Motor neuron (in vitro differentiated cells): ENCODE measurements at regions not wholly inside any gene's neighbourhood (a gene's known extent, or its start where the extent isn't known, plus 50 kb on each side); places are given as distances from the start of the nearest gene placed in this dataset.
A peak's percentile ranks its signal among the peaks of the same experiment; 100 is the strongest.

ENCODE experiments used
- ATAC-seq, 8 experiments: fragments of 200-7000 bp; cut with Tn5 transposase; replicated peaks in 6 of 8; 2 replicates each; pipeline ENCODE4 v1.8.0; 2021; ENCODE audit warnings: mild to moderate bottlenecking in 8 of 8, moderate library complexity in 8 of 8
- H3K27ac ChIP-seq, 2 donors: fragments of 250-450 bp; sonication (Bioruptor Pico); 2 replicates each; pipeline ENCODE4 v1.9.0; 2021; ENCODE audit warnings: antibody characterized with exemption in 2 of 2, mild to moderate bottlenecking in 2 of 2, moderate library complexity in 1 of 2
- H3K4me1 ChIP-seq, 2 donors: fragments of 250-450 bp; sonication (Bioruptor Pico); replicated peaks in 1 of 2; 2 replicates each; pipeline ENCODE4 v1.6.1; 2021; ENCODE audit warnings: antibody characterized with exemption in 2 of 2, mild to moderate bottlenecking in 2 of 2, moderate library complexity in 1 of 2
- H3K4me3 ChIP-seq, 5 donors: fragments of 250-450 bp; sonication (Bioruptor Pico); 2 replicates each; pipeline ENCODE4 v1.9.0; 2021; ENCODE audit warnings: antibody characterized with exemption in 5 of 5, mild to moderate bottlenecking in 5 of 5, moderate library complexity in 4 of 5
- WGBS, 10 experiments: fragments of 450-650 bp; shearing (Covaris generic); methylation state at CpG; one replicate each; pipeline ENCODE4 v1.0.0; 2022; 5-methylcytosine and 5-hydroxymethylcytosine counted together
- in situ Hi-C, 9 experiments: fragments of 400-800 bp; cut with MboI; loops; one replicate each; pipeline ENCODE4 v1.15.0; 2021; ENCODE audit warnings: low sequenced_read_pairs in 9 of 9, low pct_unique_long_range_greater_than_20kb in 2 of 9; ENCODE audit not compliant: unreplicated experiment in 9 of 9

- WGBS, 10 experiments = 0 to 37% (median 18%) methylated on average over 1 to 4 of the region's 4 CpGs
- Histone ChIP-seq H3K27ac (no peak overlapping the region), H3K4me3 (no peak overlapping the region), H3K4me1 (peaks cover 2 to 4% of the 10 kb centered on the region in 2 donors)
- in situ Hi-C loops = no loop called here
- ATAC-seq = peak in 3 of 8 experiments; percentile 38 to 42 (median 39)
These were observed 216.1 kb upstream of the TLL1 start for GRCh38 chr4:165656829-165657490.

- ATAC-seq = peak in 2 of 8 experiments; percentile 76 to 86
- 0 to 100% (median 86%) methylated on average over 1 to 2 of the region's 2 CpGs; no CpG with 5 or more reads in 3 of the 10 experiments for WGBS, 10 experiments
These were observed 210.7 kb upstream of the TLL1 start for GRCh38 chr4:165662341-165662740.

GRCh38 chr4:165663411-165663810 lies 209.6 kb upstream of the TLL1 start:
- no peaks in the 10 kb centered on the region for H3K4me1 ChIP-seq
- H3K27ac ChIP-seq = no peak overlapping the region
- ATAC-seq = no peak
- in situ Hi-C loops = no loop called here
- no peak overlapping the region for H3K4me3 ChIP-seq

More at GRCh38 chr4:165662341-165662740, 210.7 kb upstream of the TLL1 start:
- in situ Hi-C loops = no loop called here
- no peaks in the 10 kb centered on the region for H3K4me1 ChIP-seq
- no peak overlapping the region for H3K27ac ChIP-seq
- H3K4me3 ChIP-seq = no peak overlapping the region

- ATAC-seq = no peak
- in situ Hi-C loops = no loop called here
- Histone ChIP-seq H3K27ac (no peak overlapping the region), H3K4me3 (no peak overlapping the region), H3K4me1 (no peaks in the 10 kb centered on the region)
- WGBS, 10 experiments = 7 to 100% (median 87%) methylated on average over 2 to 5 of the region's 5 CpGs
These were observed 206.2 kb upstream of the TLL1 start for GRCh38 chr4:165666836-165667235.

- Histone ChIP-seq H3K4me3 (no peak overlapping the region), H3K4me1 (no peaks in the 10 kb centered on the region), H3K27ac (no peak overlapping the region)
- 0 to 100% (median 100%) methylated on average over 1 of the region's 1 CpG for WGBS, 10 experiments
- ATAC-seq = peak in 2 of 8 experiments; percentile 59 to 85
- in situ Hi-C loops = no loop called here
These were observed 205.1 kb upstream of the TLL1 start for GRCh38 chr4:165667969-165668368.

- ATAC-seq = peak in 4 of 8 experiments; percentile 47 to 89 (median 67)
- 0 to 82% (median 51%) methylated on average over 1 to 2 of the region's 2 CpGs; no CpG with 5 or more reads in 1 of the 10 experiments for WGBS, 10 experiments
- no peak overlapping the region for H3K27ac ChIP-seq
- H3K4me1 ChIP-seq = no peaks in the 10 kb centered on the region
- no peak overlapping the region for H3K4me3 ChIP-seq
- in situ Hi-C loops = no loop called here
These were observed 204.3 kb upstream of the TLL1 start for GRCh38 chr4:165668694-165669093.

DNA sequence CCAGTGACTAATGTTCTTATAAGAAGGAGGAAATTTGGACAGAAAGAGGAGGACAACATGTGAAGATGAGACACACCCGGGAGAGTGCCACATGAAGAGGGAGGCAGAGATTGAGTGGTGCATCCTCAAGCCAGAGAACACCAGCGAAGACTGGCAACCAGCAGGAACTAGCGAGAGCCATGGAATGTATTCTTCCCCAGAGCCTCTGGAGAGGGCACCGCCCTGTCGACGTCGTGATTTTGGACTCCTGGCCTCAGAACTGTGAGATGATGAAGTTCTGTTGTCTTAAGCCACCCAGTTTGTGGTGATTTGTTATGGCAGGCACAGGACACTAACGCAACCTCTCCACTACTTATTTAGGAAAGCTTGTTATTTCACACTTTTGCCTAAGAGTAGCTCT lies 196.0 kb upstream of the TLL1 start:
- no peaks in the 10 kb centered on the region for H3K4me1 ChIP-seq
- ATAC-seq = no peak
- H3K4me3 ChIP-seq = no peak overlapping the region
- no peak overlapping the region for H3K27ac ChIP-seq
- 29 to 93% (median 80%) methylated on average over 1 to 7 of the region's 8 CpGs; no CpG with 5 or more reads in 1 of the 10 experiments for WGBS, 10 experiments
- in situ Hi-C loops = no loop called here

DNA sequence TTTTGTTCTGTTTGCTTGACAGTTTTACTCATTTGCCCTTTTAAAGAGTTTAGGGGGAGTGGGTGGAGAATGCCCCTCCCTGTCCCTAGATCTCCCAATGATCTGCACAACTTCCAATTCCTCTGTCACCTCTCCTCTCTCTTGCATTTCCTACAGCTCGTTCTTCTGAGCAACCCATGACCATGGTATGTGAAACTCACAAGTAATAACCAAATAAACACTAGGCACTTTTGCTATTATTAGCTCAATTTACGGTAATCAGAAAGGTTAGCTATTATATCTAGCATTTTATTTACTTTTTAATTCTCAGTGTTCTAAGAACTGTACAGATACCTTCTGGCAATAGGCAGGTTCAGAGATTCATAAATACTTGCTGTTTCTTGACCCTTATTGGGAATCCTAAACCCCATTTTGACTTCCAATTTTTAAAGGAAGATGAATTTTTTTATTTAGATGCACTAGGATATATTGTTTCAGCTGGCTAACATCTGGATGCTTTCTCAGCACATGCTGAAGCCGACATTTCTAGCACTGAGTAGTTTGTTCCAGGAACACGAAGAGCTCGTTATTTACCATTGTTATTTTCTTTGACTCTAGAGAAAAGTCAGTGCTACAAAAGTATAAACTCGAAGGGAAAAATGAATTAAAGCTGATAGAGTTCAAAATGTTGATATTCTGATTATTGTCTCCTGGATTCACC lies 194.7 kb upstream of the TLL1 start:
- in situ Hi-C loops = no loop called here
- 10 to 92% (median 74%) methylated on average over 4 to 6 of the region's 6 CpGs for WGBS, 10 experiments

DNA sequence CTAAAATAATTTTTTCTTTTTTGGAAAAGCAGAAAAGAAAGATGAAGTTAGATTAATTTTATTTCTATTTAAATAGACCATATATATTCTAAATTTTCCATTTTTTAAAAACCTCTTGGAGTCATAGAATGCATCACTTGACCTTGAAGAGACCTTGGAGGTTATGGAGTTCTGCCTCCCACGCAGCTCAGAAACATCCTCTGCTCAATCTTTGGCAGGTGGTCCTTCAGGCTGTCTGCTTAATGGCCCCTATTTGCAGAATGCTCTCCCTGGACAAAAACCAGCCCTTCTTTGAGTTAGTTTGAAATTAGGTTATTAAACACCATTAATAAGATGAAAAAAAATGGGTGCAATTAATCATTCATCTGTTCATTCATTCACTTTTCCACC lies 194.1 kb upstream of the TLL1 start:
- WGBS, 10 experiments = 20 to 100% (median 94%) methylated on average over 1 of the region's 1 CpG; no CpG with 5 or more reads in 2 of the 10 experiments
- H3K4me1 ChIP-seq = no peaks in the 10 kb centered on the region
- in situ Hi-C loops = no loop called here
- no peak overlapping the region for H3K27ac ChIP-seq
- ATAC-seq = no peak
- no peak overlapping the region for H3K4me3 ChIP-seq

More for the DNA sequence above, 194.7 kb upstream of the TLL1 start:
- Histone ChIP-seq H3K27ac (no peak overlapping the region), H3K4me1 (no peaks in the 10 kb centered on the region), H3K4me3 (no peak overlapping the region)
- no peak for ATAC-seq

- 30 to 100% (median 89%) methylated on average over 2 to 5 of the region's 5 CpGs for WGBS, 10 experiments
- no peak overlapping the region for H3K27ac ChIP-seq
- in situ Hi-C loops = no loop called here
- H3K4me1 ChIP-seq = no peaks in the 10 kb centered on the region
- no peak for ATAC-seq
- H3K4me3 ChIP-seq = no peak overlapping the region
These were observed 192.2 kb upstream of the TLL1 start for GRCh38 chr4:165680821-165681220.

DNA sequence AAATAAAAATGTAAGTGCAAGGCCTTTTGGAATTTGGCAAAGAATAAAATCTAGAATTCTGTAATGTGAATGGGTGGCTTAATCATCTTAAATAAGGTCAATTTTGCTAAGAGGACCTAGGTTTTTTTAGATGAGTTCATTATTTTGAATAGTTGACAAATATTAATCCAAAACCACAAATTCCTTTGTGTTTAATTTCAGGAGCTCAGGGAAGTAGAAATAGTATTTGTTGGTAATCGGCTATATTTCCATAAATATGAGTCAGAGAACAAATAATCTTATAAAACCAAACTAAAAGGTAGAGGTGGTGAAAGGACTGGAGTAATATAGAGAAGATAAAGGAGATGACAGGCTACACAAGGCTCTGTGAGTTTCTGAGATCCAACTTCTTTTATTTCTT lies 190.4 kb upstream of the TLL1 start:
- H3K4me1 ChIP-seq = no peaks in the 10 kb centered on the region
- in situ Hi-C loops = no loop called here
- WGBS, 10 experiments = 0 to 67% (median 0%) methylated on average over 1 of the region's 1 CpG; no CpG with 5 or more reads in 1 of the 10 experiments
- H3K27ac ChIP-seq = no peak overlapping the region
- ATAC-seq = no peak
- no peak overlapping the region for H3K4me3 ChIP-seq

- no peak for ATAC-seq
- Histone ChIP-seq H3K27ac (no peak overlapping the region), H3K4me3 (no peak overlapping the region), H3K4me1 (no peaks in the 10 kb centered on the region)
- in situ Hi-C loops = no loop called here
- 36 to 100% (median 87%) methylated on average over 2 to 7 of the region's 7 CpGs; no CpG with 5 or more reads in 1 of the 10 experiments for WGBS, 10 experiments
These were observed 188.7 kb upstream of the TLL1 start for GRCh38 chr4:165684177-165684805.

- Histone ChIP-seq H3K4me1 (no peaks in the 10 kb centered on the region), H3K27ac (no peak overlapping the region), H3K4me3 (no peak overlapping the region)
- ATAC-seq = no peak
- in situ Hi-C loops = no loop called here
- WGBS, 10 experiments = 53 to 100% (median 87%) methylated on average over 1 to 3 of the region's 3 CpGs; no CpG with 5 or more reads in 4 of the 10 experiments
These were observed 186.3 kb upstream of the TLL1 start for GRCh38 chr4:165686756-165687155.
